ENCODE measurements at regions not wholly inside any gene's neighbourhood (a gene's known extent, or its start where the extent isn't known, plus 50 kb on each side); places are given as distances from the start of the nearest gene placed in this dataset.
"Not testable (repeated sequence)": the region's sequence is repeated elsewhere in the genome, so short reads cannot be mapped to it uniquely, and the experiment has no call there.

- no peak overlapping the region for H3K4me3 ChIP-seq
These were observed 354.9 kb upstream of the ADAMTS5 start for GRCh38 chr21:27321791-27322190.

GRCh38 chr21:27320868-27321267, 354.0 kb upstream of the ADAMTS5 start:
- no peaks in the 10 kb centered on the region for H3K4me1 ChIP-seq
- no peak overlapping the region for H3K4me3 ChIP-seq
- DNase-seq, result no peak
- H3K9me3 ChIP-seq, result no peaks in the 10 kb centered on the region
- no peaks in the 10 kb centered on the region for H3K27me3 ChIP-seq
- TF ChIP-seq CTCF (IDR thresholded peaks at IDR 0.05), result no peak
- no peak for TF ChIP-seq POLR2A (IDR thresholded peaks at IDR 0.05)
- no peak overlapping the region for H3K27ac ChIP-seq
- H3K36me3 ChIP-seq, result no peaks in the 10 kb centered on the region

More at GRCh38 chr21:27321791-27322190, 354.9 kb upstream of the ADAMTS5 start:
- H3K27ac ChIP-seq, result no peak overlapping the region
- H3K4me1 ChIP-seq, result no peaks in the 10 kb centered on the region
- no peak for TF ChIP-seq CTCF (IDR thresholded peaks at IDR 0.05)
- no peak for TF ChIP-seq POLR2A (IDR thresholded peaks at IDR 0.05)
- no peak for DNase-seq
- no peaks in the 10 kb centered on the region for H3K36me3 ChIP-seq
- no peaks in the 10 kb centered on the region for H3K27me3 ChIP-seq
- no peaks in the 10 kb centered on the region for H3K9me3 ChIP-seq

GRCh38 chr21:27317601-27318000, 350.7 kb upstream of the ADAMTS5 start:
- not testable (repeated sequence) for H3K9me3 ChIP-seq, H3K27ac ChIP-seq, DNase-seq, H3K4me3 ChIP-seq, H3K27me3 ChIP-seq, H3K4me1 ChIP-seq, H3K36me3 ChIP-seq

GRCh38 chr21:27315373-27315772, 348.5 kb upstream of the ADAMTS5 start:
- TF ChIP-seq CTCF (IDR thresholded peaks at IDR 0.05) (no peak), POLR2A (IDR thresholded peaks at IDR 0.05) (no peak)
- H3K9me3 ChIP-seq, result no peaks in the 10 kb centered on the region
- no peaks in the 10 kb centered on the region for H3K36me3 ChIP-seq
- no peak for DNase-seq
- H3K27ac ChIP-seq, result no peak overlapping the region
- H3K27me3 ChIP-seq, result no peaks in the 10 kb centered on the region
- H3K4me3 ChIP-seq, result no peak overlapping the region
- no peaks in the 10 kb centered on the region for H3K4me1 ChIP-seq

- Histone ChIP-seq H3K27ac (no peak overlapping the region), H3K27me3 (no peaks in the 10 kb centered on the region), H3K36me3 (no peaks in the 10 kb centered on the region), H3K9me3 (no peaks in the 10 kb centered on the region), H3K4me1 (no peaks in the 10 kb centered on the region), H3K4me3 (no peak overlapping the region)
- no peak for TF ChIP-seq CTCF (IDR thresholded peaks at IDR 0.05)
- no peak for TF ChIP-seq POLR2A (IDR thresholded peaks at IDR 0.05)
- DNase-seq, result no peak
These were observed 347.2 kb upstream of the ADAMTS5 start for GRCh38 chr21:27314131-27314530.

GRCh38 chr21:27306791-27307775, 340.2 kb upstream of the ADAMTS5 start:
- Histone ChIP-seq H3K9me3 (no peaks in the 10 kb centered on the region), H3K27me3 (no peaks in the 10 kb centered on the region), H3K4me1 (no peaks in the 10 kb centered on the region), H3K27ac (peak overlapping the region in 1 of 4 donors; percentile 31), H3K4me3 (no peak overlapping the region), H3K36me3 (no peaks in the 10 kb centered on the region)
- no peak for DNase-seq
- TF ChIP-seq CTCF (IDR thresholded peaks at IDR 0.05), result no peak
- no peak for TF ChIP-seq POLR2A (IDR thresholded peaks at IDR 0.05)
